Endothelial cell of umbilical vein (primary cell): ENCODE measurements at regions not wholly inside any gene's neighbourhood (a gene's known extent, or its start where the extent isn't known, plus 50 kb on each side); places are given as distances from the start of the nearest gene placed in this dataset.

Experiments
- BruUV-seq: library from RNA; stranded (reverse); fragments of 400-500 nt; replicated peaks from 2 replicates; lab custom pipeline; 2021; lab: Mats Ljungman, UMichigan
- CTCF ChIA-PET: fragments of 300-600, 350-600 bp; sonication (Branson Sonifier 250); formaldehyde crosslinking; loops from one replicate; lab custom pipeline; 2021; ENCODE audit warnings: antibody characterized with exemption, inconsistent platforms; lab: Charles Lee
- POLR2A ChIA-PET: fragments of 300-600, 350-600 bp; sonication (Branson Sonifier 250); formaldehyde crosslinking; loops from one replicate; lab custom pipeline; 2021; ENCODE audit warnings: antibody characterized with exemption, inconsistent platforms; lab: Charles Lee
- DNase-seq: peaks from one replicate; pipeline ENCODE4 v3.0.0-alpha.2; 2011; ENCODE audit warnings: low read depth, low spot score
- FAIRE-seq: peaks from 2 replicates; lab custom pipeline; 2011; peaks lifted over from hg19 to GRCh38; lab: Jason Lieb, UNC
- H2AFZ ChIP-seq: 2 replicates; pipeline ENCODE4 v1.6.0; 2012; ENCODE audit warnings: low read depth, low read length, control low read depth, inconsistent platforms
- H3K27ac ChIP-seq: 2 replicates; pipeline ENCODE4 v1.5.1; 2011; ENCODE audit warnings: low read depth, mild to moderate bottlenecking, control low read depth, low read length, moderate library complexity; ENCODE audit not compliant: insufficient read depth
- H3K27me3 ChIP-seq, 2 experiments: 2 replicates each; pipeline versions ENCODE4 v1.6.0 to v1.6.1; 2011; ENCODE audit warnings: low read length in 2 of 2, mixed read lengths in 1 of 2; ENCODE audit not compliant: control insufficient read depth in 2 of 2, insufficient read depth in 2 of 2
- H3K36me3 ChIP-seq, 2 experiments: 2 replicates in 1 of 2; 3 replicates in 1 of 2; pipeline ENCODE4 v1.5.1; 2011; ENCODE audit warnings: low read length in 2 of 2, mild to moderate bottlenecking in 1 of 2, moderate library complexity in 1 of 2; ENCODE audit not compliant: control insufficient read depth in 2 of 2, insufficient read depth in 2 of 2; ENCODE audit errors: extremely low read depth in 1 of 2
- H3K4me1 ChIP-seq: 3 replicates; pipeline ENCODE4 v1.5.1; 2011; ENCODE audit warnings: mild to moderate bottlenecking, low read length; ENCODE audit not compliant: control insufficient read depth, insufficient read depth; ENCODE audit errors: extremely low read depth
- H3K4me2 ChIP-seq: 2 replicates; pipeline ENCODE4 v1.6.1; 2011; ENCODE audit warnings: low read length, control low read depth, mixed read lengths; ENCODE audit not compliant: insufficient read depth
- H3K4me3 ChIP-seq, 3 experiments: fragments of 200-600 bp in 1 of 3; sonication (generic), shearing (Covaris generic) in 1 of 3; replicated peaks in 1 of 3; 2 replicates each; pipeline ENCODE4 v1.5.1; 2011 to 2016; ENCODE audit warnings: control low read depth in 3 of 3, low read length in 3 of 3, mild to moderate bottlenecking in 2 of 3, inconsistent platforms in 1 of 3, low read depth in 1 of 3, moderate library complexity in 1 of 3; ENCODE audit not compliant: insufficient read depth in 1 of 3
- H3K79me2 ChIP-seq: 2 replicates; pipeline ENCODE4 v1.6.0; 2012; ENCODE audit warnings: low read length, inconsistent platforms; ENCODE audit not compliant: control insufficient read depth, insufficient read depth
- H3K9ac ChIP-seq: replicated peaks from 2 replicates; pipeline ENCODE3; 2011; ENCODE audit warnings: low read length, control low read depth; ENCODE audit not compliant: insufficient read depth; ENCODE audit errors: extremely low read depth
- H3K9me1 ChIP-seq: replicated peaks from 3 replicates; pipeline ENCODE4 v1.6.0; 2011; ENCODE audit warnings: mild to moderate bottlenecking, low read length; ENCODE audit not compliant: control insufficient read depth, insufficient read depth; ENCODE audit errors: extremely low read depth
- H3K9me3 ChIP-seq: replicated peaks from 2 replicates; pipeline ENCODE4 v1.5.1; 2012; ENCODE audit warnings: low read length, inconsistent platforms; ENCODE audit not compliant: control insufficient read depth, insufficient read depth
- H4K20me1 ChIP-seq: replicated peaks from 2 replicates; pipeline ENCODE3; 2011; ENCODE audit warnings: mild to moderate bottlenecking, low read length; ENCODE audit not compliant: control insufficient read depth, insufficient read depth; ENCODE audit errors: extremely low read depth
- EZH2 ChIP-seq: IDR thresholded peaks from 2 replicates; pipeline ENCODE4 v1.6.1; 2012; ENCODE audit warnings: borderline replicate concordance, low read depth, mild to moderate bottlenecking, moderate library complexity, low read length, inconsistent platforms; ENCODE audit not compliant: severe bottlenecking
- FOS ChIP-seq: IDR thresholded peaks from 2 replicates; pipeline ENCODE4 v1.6.1; 2011; ENCODE audit warnings: mild to moderate bottlenecking, low read length, moderate library complexity, borderline replicate concordance; ENCODE audit not compliant: insufficient read depth
- GATA2 ChIP-seq: IDR thresholded peaks from 2 replicates; pipeline ENCODE4 v1.7.0; 2011; ENCODE audit warnings: low read depth, mild to moderate bottlenecking, moderate library complexity, mixed read lengths, low read length; ENCODE audit not compliant: insufficient read length, insufficient read depth
- JUN ChIP-seq: IDR thresholded peaks from 2 replicates; pipeline ENCODE4 v1.6.1; 2011; ENCODE audit warnings: borderline replicate concordance, low read depth; ENCODE audit not compliant: insufficient read length, insufficient read depth
- MYC ChIP-seq: IDR thresholded peaks from one replicate; pipeline ENCODE4 v1.6.1; 2011; ENCODE audit warnings: mild to moderate bottlenecking, low read depth, low read length
- POLR2A ChIP-seq: IDR thresholded peaks from 2 replicates; pipeline ENCODE4 v1.6.1; 2012; ENCODE audit warnings: low read depth, mild to moderate bottlenecking, control low read depth, low read length
- POLR2AphosphoS5 ChIP-seq: IDR thresholded peaks from 2 replicates; pipeline ENCODE4 v1.6.1; 2012; ENCODE audit warnings: low read depth, mild to moderate bottlenecking, control low read depth, low read length, moderate library complexity; ENCODE audit not compliant: insufficient read depth
- dilution Hi-C: fragments of 300-500 bp; cut with MboI; formaldehyde crosslinking; loops from one replicate; pipeline ENCODE4 v1.15.0; 2019; ENCODE audit warnings: low sequenced_read_pairs; ENCODE audit not compliant: extremely low pct_ligation_motif_present
- intact Hi-C: fragments of 100-400 bp; cut with micrococcal nuclease; formaldehyde crosslinking; loops from one replicate; pipeline ENCODE4 v1.10.0; 2022
- TF ChIP-seq, protein P1 (sequence below): IDR thresholded peaks from 2 replicates; pipeline ENCODE4 v1.6.1; 2011; ENCODE audit not compliant: insufficient read depth, insufficient read length
- TF ChIP-seq, protein P2 (sequence below), 2 donors: IDR thresholded peaks; 1 replicate in 1 of 2; 2 replicates in 1 of 2; pipeline ENCODE4 v1.5.1; 2011; ENCODE audit warnings: low read length in 2 of 2, mild to moderate bottlenecking in 2 of 2, moderate library complexity in 2 of 2, control low read depth in 1 of 2, inconsistent platforms in 1 of 2, low read depth in 1 of 2; ENCODE audit not compliant: insufficient read depth in 1 of 2; ENCODE audit errors: extremely low read depth in 1 of 2

DNA sequence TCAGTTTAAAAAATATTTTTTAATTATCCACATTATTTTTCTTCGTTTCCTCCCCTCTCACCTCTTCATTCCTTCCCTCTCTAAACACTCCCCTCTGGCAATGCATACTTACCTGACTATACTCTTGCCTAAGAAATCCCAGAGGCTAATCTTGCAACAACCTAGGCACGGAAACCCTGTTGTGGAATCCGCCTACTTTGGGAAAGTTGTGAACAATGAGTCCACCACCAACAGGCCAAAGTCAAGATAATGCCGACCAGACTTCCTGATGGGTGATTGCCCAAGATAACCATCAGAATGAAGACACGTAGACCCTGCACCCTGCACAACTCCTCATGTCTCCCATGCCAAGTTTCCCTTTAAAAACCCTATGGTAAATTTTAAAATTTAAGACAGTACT is 521.5 kb downstream of the KIF20B start:
- no peak for TF ChIP-seq POLR2A
- peak; percentile 36 for TF ChIP-seq GATA2
- Histone ChIP-seq H3K4me3 (no peak overlapping the region), H3K27me3 (no peaks in the 10 kb centered on the region), H3K9me3 (no peaks in the 10 kb centered on the region), H3K27ac (no peak overlapping the region), H3K9ac (no peak overlapping the region), H3K79me2 (no peaks in the 10 kb centered on the region), H3K9me1 (no peaks in the 10 kb centered on the region), H2AFZ (no peak overlapping the region), H3K4me2 (no peak overlapping the region), H3K36me3 (no peaks in the 10 kb centered on the region), H4K20me1 (no peaks in the 10 kb centered on the region), H3K4me1 (peaks cover 27% of the 10 kb centered on the region)
- ChIA-PET POLR2A (no interaction called here), CTCF (interaction anchor here (1.2 kb wide), 1 partner anchor 74 kb away, joined by 4 read pairs; no protein-coding TSS in a partner anchor)
- DNase-seq (no peak), FAIRE-seq (no peak)
- BruUV-seq, result no TSS peak
- intact Hi-C loops, result loop anchor here (5.0 kb wide), 1 partner anchor 76 kb away; no protein-coding TSS in a partner anchor
- dilution Hi-C loops, result no loop called here

DNA sequence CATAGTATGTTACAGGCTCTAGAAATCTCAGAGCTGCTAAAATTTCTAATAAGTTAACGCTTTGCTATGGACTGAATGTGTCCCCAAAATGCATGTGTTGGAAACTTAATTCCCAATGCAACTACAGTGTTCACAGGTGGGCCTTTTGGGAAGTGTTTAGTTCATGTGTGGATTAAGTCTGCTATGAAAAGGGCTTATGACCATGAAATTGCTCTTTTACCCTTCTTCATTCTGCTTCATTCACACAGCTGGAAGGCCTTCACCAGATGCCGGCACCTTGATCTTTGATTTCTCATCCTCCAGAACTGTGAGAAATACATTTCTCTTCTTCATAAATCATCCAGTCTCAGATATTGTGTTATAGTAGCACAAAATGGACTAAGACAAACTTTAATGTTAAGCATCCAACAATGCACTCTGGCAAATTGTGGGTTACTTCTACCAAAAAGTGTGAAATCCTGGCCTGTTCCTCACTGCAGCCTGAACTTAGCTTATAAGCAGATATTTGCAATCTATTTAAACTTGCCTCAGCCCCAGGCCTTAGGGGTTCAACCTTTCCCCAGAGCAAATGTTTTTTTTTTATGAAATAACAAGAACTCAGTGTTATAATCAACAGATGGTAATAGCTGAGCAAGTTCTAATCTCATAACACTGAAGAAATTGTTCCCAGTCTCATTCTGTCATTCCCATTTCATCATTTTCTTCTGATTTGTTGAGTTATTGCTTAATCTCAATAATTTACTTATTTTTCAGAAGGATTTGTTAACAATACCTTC is 523.6 kb downstream of the KIF20B start:
- TF ChIP-seq GATA2 (no peak), POLR2A (no peak), POLR2AphosphoS5 (no peak), MYC (no peak), JUN (no peak), EZH2 (no peak), FOS (no peak)
- TF ChIP-seq, protein P1, sequence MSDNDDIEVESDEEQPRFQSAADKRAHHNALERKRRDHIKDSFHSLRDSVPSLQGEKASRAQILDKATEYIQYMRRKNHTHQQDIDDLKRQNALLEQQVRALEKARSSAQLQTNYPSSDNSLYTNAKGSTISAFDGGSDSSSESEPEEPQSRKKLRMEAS, result no peak
- TF ChIP-seq, protein P2, sequence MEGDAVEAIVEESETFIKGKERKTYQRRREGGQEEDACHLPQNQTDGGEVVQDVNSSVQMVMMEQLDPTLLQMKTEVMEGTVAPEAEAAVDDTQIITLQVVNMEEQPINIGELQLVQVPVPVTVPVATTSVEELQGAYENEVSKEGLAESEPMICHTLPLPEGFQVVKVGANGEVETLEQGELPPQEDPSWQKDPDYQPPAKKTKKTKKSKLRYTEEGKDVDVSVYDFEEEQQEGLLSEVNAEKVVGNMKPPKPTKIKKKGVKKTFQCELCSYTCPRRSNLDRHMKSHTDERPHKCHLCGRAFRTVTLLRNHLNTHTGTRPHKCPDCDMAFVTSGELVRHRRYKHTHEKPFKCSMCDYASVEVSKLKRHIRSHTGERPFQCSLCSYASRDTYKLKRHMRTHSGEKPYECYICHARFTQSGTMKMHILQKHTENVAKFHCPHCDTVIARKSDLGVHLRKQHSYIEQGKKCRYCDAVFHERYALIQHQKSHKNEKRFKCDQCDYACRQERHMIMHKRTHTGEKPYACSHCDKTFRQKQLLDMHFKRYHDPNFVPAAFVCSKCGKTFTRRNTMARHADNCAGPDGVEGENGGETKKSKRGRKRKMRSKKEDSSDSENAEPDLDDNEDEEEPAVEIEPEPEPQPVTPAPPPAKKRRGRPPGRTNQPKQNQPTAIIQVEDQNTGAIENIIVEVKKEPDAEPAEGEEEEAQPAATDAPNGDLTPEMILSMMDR (IDR thresholded peaks at IDR 0.05; ENCODE audit: extremely low read depth in 1 of 2, insufficient read depth in 1 of 2, low read depth in 1 of 2, low read length in 2 of 2), result no peak
- Histone ChIP-seq H3K4me1 (peaks cover 28% of the 10 kb centered on the region), H3K79me2 (no peaks in the 10 kb centered on the region), H3K4me2 (no peak overlapping the region), H4K20me1 (no peaks in the 10 kb centered on the region), H3K36me3 (no peaks in the 10 kb centered on the region), H3K9ac (no peak overlapping the region), H3K4me3 (no peak overlapping the region), H3K9me3 (no peaks in the 10 kb centered on the region), H2AFZ (no peak overlapping the region), H3K27me3 (no peaks in the 10 kb centered on the region), H3K9me1 (no peaks in the 10 kb centered on the region), H3K27ac (no peak overlapping the region)
- dilution Hi-C loops (no loop called here), intact Hi-C loops (loop anchor here (5.0 kb wide), 1 partner anchor 78 kb away; no protein-coding TSS in a partner anchor)
- POLR2A ChIA-PET, result no interaction called here
- CTCF ChIA-PET, result no interaction called here
- no TSS peak for BruUV-seq
- FAIRE-seq, result no peak
- no peak for DNase-seq
